ENCODE measurements at regions not wholly inside any gene's neighbourhood (a gene's known extent, or its start where the extent isn't known, plus 50 kb on each side); places are given as distances from the start of the nearest gene placed in this dataset.
"Not testable (repeated sequence)": the region's sequence is repeated elsewhere in the genome, so short reads cannot be mapped to it uniquely, and the experiment has no call there.

GRCh38 chr22:38375784-38376183, 58.6 kb upstream of the CSNK1E start:
- not testable (repeated sequence) for DNase-seq

GRCh38 chr22:38375005-38375404, 57.8 kb upstream of the CSNK1E start:
- DNase-seq, result not testable (repeated sequence)

GRCh38 chr22:38374433-38374831, 57.2 kb upstream of the CSNK1E start:
- not testable (repeated sequence) for DNase-seq

- not testable (repeated sequence) for DNase-seq
These were observed 56.7 kb upstream of the CSNK1E start for GRCh38 chr22:38373783-38374432.

GRCh38 chr22:38372665-38373064, 55.4 kb upstream of the CSNK1E start:
- DNase-seq, result not testable (repeated sequence)

- DNase-seq, result not testable (repeated sequence)
These were observed 53.3 kb upstream of the CSNK1E start for GRCh38 chr22:38370490-38370889.

- DNase-seq, result peak; percentile 16
These were observed 51.9 kb upstream of the CSNK1E start for GRCh38 chr22:38369132-38369531.
